CD8-positive, alpha-beta memory T cell (primary cell): ENCODE measurements at regions not wholly inside any gene's neighbourhood (a gene's known extent, or its start where the extent isn't known, plus 50 kb on each side); places are given as distances from the start of the nearest gene placed in this dataset.

Experiments used
- CTCF ChIA-PET: fragments of 350-600 bp; sonication (Branson Sonifier 250); formaldehyde crosslinking; loops from one replicate; lab custom pipeline; 2021; ENCODE audit warnings: antibody characterized with exemption; lab: Charles Lee
- POLR2A ChIA-PET: fragments of 350-600 bp; sonication (Branson Sonifier 250); formaldehyde crosslinking; loops from one replicate; lab custom pipeline; 2021; ENCODE audit warnings: antibody characterized with exemption; lab: Charles Lee
- DNase-seq, 5 donors: peaks; one replicate each; pipeline versions ENCODE4 v3.0.0 to v3.0.0-alpha.2; 2020 to 2022; ENCODE audit warnings: mixed read lengths in 1 of 5
- H3K27ac ChIP-seq: one replicate; pipeline ENCODE4 v1.7.0; 2013; ENCODE audit warnings: low read depth, mild to moderate bottlenecking, low read length, moderate library complexity
- H3K27me3 ChIP-seq: 2 replicates; pipeline ENCODE4 v1.7.0; 2013; ENCODE audit warnings: low read length, mild to moderate bottlenecking; ENCODE audit not compliant: insufficient read depth, poor library complexity, severe bottlenecking
- H3K36me3 ChIP-seq: 2 replicates; pipeline ENCODE4 v1.7.0; 2013; ENCODE audit warnings: mild to moderate bottlenecking, low read length, moderate library complexity; ENCODE audit not compliant: insufficient read depth
- H3K4me1 ChIP-seq: 2 replicates; pipeline ENCODE4 v1.7.0; 2013; ENCODE audit warnings: mild to moderate bottlenecking, low read length, moderate library complexity; ENCODE audit not compliant: insufficient read depth
- H3K4me3 ChIP-seq: 2 replicates; pipeline ENCODE4 v1.7.0; 2013; ENCODE audit warnings: mild to moderate bottlenecking, low read length
- H3K9me3 ChIP-seq: 2 replicates; pipeline ENCODE4 v1.7.0; 2013; ENCODE audit warnings: mild to moderate bottlenecking, low read length
- H3K27ac Mint-ChIP-seq, 8 donors: one replicate each; pipeline ENCODE4 v1.8.0; 2020 to 2021; ENCODE audit warnings: mixed read lengths in 8 of 8, mild to moderate bottlenecking in 6 of 8, inconsistent platforms in 3 of 8, moderate library complexity in 3 of 8
- H3K27me3 Mint-ChIP-seq, 2 donors: one replicate each; pipeline ENCODE4 v1.8.0; 2020 to 2021; ENCODE audit warnings: mixed read lengths in 2 of 2, mild to moderate bottlenecking in 1 of 2, moderate library complexity in 1 of 2
- H3K36me3 Mint-ChIP-seq, 3 donors: one replicate each; pipeline ENCODE4 v1.8.0; 2020 to 2021; ENCODE audit warnings: mixed read lengths in 3 of 3, inconsistent platforms in 1 of 3, mild to moderate bottlenecking in 1 of 3
- H3K4me1 Mint-ChIP-seq, 3 donors: one replicate each; pipeline ENCODE4 v1.8.0; 2020 to 2021; ENCODE audit warnings: mixed read lengths in 3 of 3, inconsistent platforms in 1 of 3, mild to moderate bottlenecking in 1 of 3
- H3K4me3 Mint-ChIP-seq, 7 donors: one replicate each; pipeline ENCODE4 v1.8.0; 2020 to 2021; ENCODE audit warnings: mixed read lengths in 7 of 7, mild to moderate bottlenecking in 6 of 7, moderate library complexity in 4 of 7, inconsistent platforms in 2 of 7
- H3K9me3 Mint-ChIP-seq, 5 donors: one replicate each; pipeline ENCODE4 v1.8.0; 2020 to 2022; ENCODE audit warnings: mixed read lengths in 5 of 5, mild to moderate bottlenecking in 3 of 5, moderate library complexity in 2 of 5, inconsistent platforms in 1 of 5

GRCh38 chr13:108470921-108471320 lies 158.5 kb upstream of the MYO16 start:
- DNase-seq, result no peak
- Mint-ChIP-seq H3K4me1 (no peaks in the 10 kb centered on the region), H3K4me3 (no peak overlapping the region), H3K9me3 (peaks cover 0 to 4% (median 3%) of the 10 kb centered on the region in 5 donors), H3K36me3 (no peaks in the 10 kb centered on the region), H3K27me3 (no peaks in the 10 kb centered on the region), H3K27ac (no peak overlapping the region)
- ChIA-PET CTCF (no interaction called here), POLR2A (no interaction called here)
- Histone ChIP-seq H3K4me1 (no peaks in the 10 kb centered on the region), H3K9me3 (no peaks in the 10 kb centered on the region), H3K27me3 (no peaks in the 10 kb centered on the region), H3K4me3 (no peak overlapping the region), H3K27ac (no peak overlapping the region), H3K36me3 (no peaks in the 10 kb centered on the region)

- Histone ChIP-seq H3K4me1 (no peaks in the 10 kb centered on the region), H3K36me3 (no peaks in the 10 kb centered on the region), H3K9me3 (no peaks in the 10 kb centered on the region), H3K4me3 (no peak overlapping the region), H3K27me3 (no peaks in the 10 kb centered on the region), H3K27ac (no peak overlapping the region)
- Mint-ChIP-seq H3K4me1 (no peaks in the 10 kb centered on the region), H3K36me3 (no peaks in the 10 kb centered on the region), H3K27ac (no peak overlapping the region), H3K9me3 (peaks cover 0 to 6% (median 0%) of the 10 kb centered on the region in 5 donors), H3K27me3 (peaks cover 0 to 3% of the 10 kb centered on the region in 2 donors), H3K4me3 (no peak overlapping the region)
- DNase-seq, result no peak
- ChIA-PET POLR2A (no interaction called here), CTCF (no interaction called here)
Measured at GRCh38 chr13:108475181-108475580, 154.2 kb upstream of the MYO16 start.

- Histone ChIP-seq H3K27me3 (no peaks in the 10 kb centered on the region), H3K27ac (no peak overlapping the region), H3K36me3 (no peaks in the 10 kb centered on the region), H3K9me3 (no peaks in the 10 kb centered on the region), H3K4me3 (no peak overlapping the region), H3K4me1 (no peaks in the 10 kb centered on the region)
- H3K4me1 Mint-ChIP-seq, result no peaks in the 10 kb centered on the region
- no peak for DNase-seq
- peaks cover 0 to 3% (median 0%) of the 10 kb centered on the region in 5 donors for H3K9me3 Mint-ChIP-seq
- H3K27me3 Mint-ChIP-seq, result peaks cover 0 to 3% of the 10 kb centered on the region in 2 donors
- ChIA-PET CTCF (no interaction called here), POLR2A (no interaction called here)
- no peaks in the 10 kb centered on the region for H3K36me3 Mint-ChIP-seq
- no peak overlapping the region for H3K27ac Mint-ChIP-seq
- no peak overlapping the region for H3K4me3 Mint-ChIP-seq
Measured at GRCh38 chr13:108477376-108477775, 152.0 kb upstream of the MYO16 start.

GRCh38 chr13:108478179-108478578 lies 151.2 kb upstream of the MYO16 start:
- Histone ChIP-seq H3K4me1 (no peaks in the 10 kb centered on the region), H3K27me3 (no peaks in the 10 kb centered on the region), H3K9me3 (no peaks in the 10 kb centered on the region), H3K27ac (no peak overlapping the region), H3K4me3 (no peak overlapping the region), H3K36me3 (no peaks in the 10 kb centered on the region)
- Mint-ChIP-seq H3K4me1 (no peaks in the 10 kb centered on the region), H3K4me3 (no peak overlapping the region), H3K27me3 (peaks cover 0 to 3% of the 10 kb centered on the region in 2 donors), H3K27ac (no peak overlapping the region), H3K9me3 (peaks cover 0 to 2% (median 0%) of the 10 kb centered on the region in 5 donors), H3K36me3 (no peaks in the 10 kb centered on the region)
- CTCF ChIA-PET, result no interaction called here
- POLR2A ChIA-PET, result no interaction called here
- DNase-seq, result no peak

- Mint-ChIP-seq H3K36me3 (peaks cover 0 to 2% (median 0%) of the 10 kb centered on the region in 3 donors), H3K9me3 (peaks cover 0 to 5% (median 0%) of the 10 kb centered on the region in 5 donors), H3K4me3 (no peak overlapping the region), H3K27ac (no peak overlapping the region), H3K27me3 (peaks cover 0 to 5% of the 10 kb centered on the region in 2 donors), H3K4me1 (no peaks in the 10 kb centered on the region)
- Histone ChIP-seq H3K4me1 (no peaks in the 10 kb centered on the region), H3K27ac (no peak overlapping the region), H3K4me3 (no peak overlapping the region), H3K9me3 (no peaks in the 10 kb centered on the region), H3K27me3 (no peaks in the 10 kb centered on the region), H3K36me3 (no peaks in the 10 kb centered on the region)
- CTCF ChIA-PET, result no interaction called here
- POLR2A ChIA-PET, result no interaction called here
- DNase-seq, result no peak
Measured at GRCh38 chr13:108483981-108484380, 145.4 kb upstream of the MYO16 start.

GRCh38 chr13:108486096-108486495 lies 143.3 kb upstream of the MYO16 start:
- H3K4me3 ChIP-seq, result no peak overlapping the region
- no peaks in the 10 kb centered on the region for H3K36me3 ChIP-seq
- Mint-ChIP-seq H3K9me3 (peaks cover 0 to 5% (median 0%) of the 10 kb centered on the region in 5 donors), H3K27ac (no peak overlapping the region), H3K36me3 (peaks cover 0 to 2% (median 0%) of the 10 kb centered on the region in 3 donors), H3K27me3 (peaks cover 0 to 2% of the 10 kb centered on the region in 2 donors), H3K4me1 (no peaks in the 10 kb centered on the region), H3K4me3 (no peak overlapping the region)
- CTCF ChIA-PET, result no interaction called here
- no peak overlapping the region for H3K27ac ChIP-seq
- H3K27me3 ChIP-seq, result no peaks in the 10 kb centered on the region
- POLR2A ChIA-PET, result no interaction called here
- no peaks in the 10 kb centered on the region for H3K9me3 ChIP-seq
- DNase-seq, result no peak
- H3K4me1 ChIP-seq, result no peaks in the 10 kb centered on the region

GRCh38 chr13:108494991-108495645 lies 134.3 kb upstream of the MYO16 start:
- peak overlapping the region in 2 of 8 donors; percentile 36 to 57 for H3K27ac Mint-ChIP-seq
- no peaks in the 10 kb centered on the region for H3K27me3 ChIP-seq
- H3K36me3 ChIP-seq, result no peaks in the 10 kb centered on the region
- no peak for DNase-seq
- peaks cover 16 to 28% of the 10 kb centered on the region in 2 donors for H3K27me3 Mint-ChIP-seq
- peaks cover 3 to 19% (median 4%) of the 10 kb centered on the region in 3 donors for H3K4me1 Mint-ChIP-seq
- peaks cover 0 to 8% (median 2%) of the 10 kb centered on the region in 5 donors for H3K9me3 Mint-ChIP-seq
- H3K4me3 ChIP-seq, result no peak overlapping the region
- H3K27ac ChIP-seq, result no peak overlapping the region
- no peaks in the 10 kb centered on the region for H3K9me3 ChIP-seq
- no peaks in the 10 kb centered on the region for H3K4me1 ChIP-seq
- peak overlapping the region in 6 of 7 donors; percentile 37 to 75 (median 70) for H3K4me3 Mint-ChIP-seq
- ChIA-PET POLR2A (no interaction called here), CTCF (no interaction called here)
- no peaks in the 10 kb centered on the region for H3K36me3 Mint-ChIP-seq

GRCh38 chr13:108495646-108496361 lies 133.6 kb upstream of the MYO16 start:
- DNase-seq, result no peak
- H3K36me3 ChIP-seq, result no peaks in the 10 kb centered on the region
- H3K4me3 ChIP-seq, result peak overlapping the region; percentile 41
- POLR2A ChIA-PET, result no interaction called here
- Mint-ChIP-seq H3K27ac (no peak overlapping the region), H3K4me3 (peak overlapping the region; percentile 55 to 84 (median 76)), H3K4me1 (peaks cover 3 to 19% (median 4%) of the 10 kb centered on the region in 3 donors), H3K36me3 (no peaks in the 10 kb centered on the region), H3K27me3 (peaks cover 18 to 32% of the 10 kb centered on the region in 2 donors), H3K9me3 (peaks cover 0 to 5% (median 2%) of the 10 kb centered on the region in 5 donors)
- H3K27ac ChIP-seq, result no peak overlapping the region
- no peaks in the 10 kb centered on the region for H3K9me3 ChIP-seq
- H3K4me1 ChIP-seq, result no peaks in the 10 kb centered on the region
- no peaks in the 10 kb centered on the region for H3K27me3 ChIP-seq
- CTCF ChIA-PET, result interaction anchor here (1.6 kb wide), 1 partner anchor 12 kb away, joined by 5 read pairs; no protein-coding TSS in a partner anchor
